ENCODE measurements at regions not wholly inside any gene's neighbourhood (a gene's known extent, or its start where the extent isn't known, plus 50 kb on each side); places are given as distances from the start of the nearest gene placed in this dataset.

GRCh38 chr13:53408306-53408705 is 379.7 kb downstream of the OLFM4 start:
- H3K4me1 ChIP-seq = no peaks in the 10 kb centered on the region
- H3K9ac ChIP-seq = no peak overlapping the region
- H3K79me2 ChIP-seq = no peaks in the 10 kb centered on the region
- TF ChIP-seq CTCF (IDR thresholded peaks at IDR 0.05) = no peak
- H3K4me2 ChIP-seq (ENCODE audit: low read length) = no peak overlapping the region
- H3K4me3 ChIP-seq (ENCODE audit: low read depth, low read length) = no peak overlapping the region
- no peak overlapping the region for H3K27ac ChIP-seq
- H3K36me3 ChIP-seq (ENCODE audit: control insufficient read depth, insufficient read depth, low read length) = no peaks in the 10 kb centered on the region
- H2AFZ ChIP-seq = no peak overlapping the region
- H3K27me3 ChIP-seq (ENCODE audit: control insufficient read depth, insufficient read depth, low read length) = no peaks in the 10 kb centered on the region
- H3K9me3 ChIP-seq (ENCODE audit: control insufficient read depth, low read length) = no peaks in the 10 kb centered on the region

- Histone ChIP-seq H3K9ac (no peak overlapping the region), H2AFZ (no peak overlapping the region), H3K27me3 (ENCODE audit: control insufficient read depth, insufficient read depth, low read length) (no peaks in the 10 kb centered on the region), H3K9me3 (ENCODE audit: control insufficient read depth, low read length) (no peaks in the 10 kb centered on the region), H3K79me2 (no peaks in the 10 kb centered on the region), H3K36me3 (ENCODE audit: control insufficient read depth, insufficient read depth, low read length) (no peaks in the 10 kb centered on the region), H3K4me2 (ENCODE audit: low read length) (no peak overlapping the region), H3K4me3 (ENCODE audit: low read depth, low read length) (no peak overlapping the region), H3K4me1 (no peaks in the 10 kb centered on the region), H3K27ac (no peak overlapping the region)
- no peak for TF ChIP-seq CTCF (IDR thresholded peaks at IDR 0.05)
These were observed 380.4 kb downstream of the OLFM4 start for GRCh38 chr13:53408847-53409568.

- Histone ChIP-seq H3K4me2 (ENCODE audit: low read length) (no peak overlapping the region), H3K9me3 (ENCODE audit: control insufficient read depth, low read length) (no peaks in the 10 kb centered on the region), H3K79me2 (no peaks in the 10 kb centered on the region), H3K27ac (no peak overlapping the region), H3K9ac (no peak overlapping the region), H3K36me3 (ENCODE audit: control insufficient read depth, insufficient read depth, low read length) (no peaks in the 10 kb centered on the region), H3K27me3 (ENCODE audit: control insufficient read depth, insufficient read depth, low read length) (no peaks in the 10 kb centered on the region), H2AFZ (no peak overlapping the region), H3K4me3 (ENCODE audit: low read depth, low read length) (no peak overlapping the region), H3K4me1 (no peaks in the 10 kb centered on the region)
- no peak for TF ChIP-seq CTCF (IDR thresholded peaks at IDR 0.05)
These were observed 382.9 kb downstream of the OLFM4 start for GRCh38 chr13:53411463-53411862.

GRCh38 chr13:53415135-53415534 is 386.5 kb downstream of the OLFM4 start:
- no peaks in the 10 kb centered on the region for H3K79me2 ChIP-seq
- no peaks in the 10 kb centered on the region for H3K36me3 ChIP-seq (ENCODE audit: control insufficient read depth, insufficient read depth, low read length)
- no peak overlapping the region for H3K27ac ChIP-seq
- TF ChIP-seq CTCF (IDR thresholded peaks at IDR 0.05) = no peak
- no peaks in the 10 kb centered on the region for H3K27me3 ChIP-seq (ENCODE audit: control insufficient read depth, insufficient read depth, low read length)
- H3K4me3 ChIP-seq (ENCODE audit: low read depth, low read length) = no peak overlapping the region
- H2AFZ ChIP-seq = no peak overlapping the region
- no peaks in the 10 kb centered on the region for H3K9me3 ChIP-seq (ENCODE audit: control insufficient read depth, low read length)
- H3K9ac ChIP-seq = no peak overlapping the region
- H3K4me2 ChIP-seq (ENCODE audit: low read length) = no peak overlapping the region
- no peaks in the 10 kb centered on the region for H3K4me1 ChIP-seq

- no peaks in the 10 kb centered on the region for H3K4me1 ChIP-seq
- H3K36me3 ChIP-seq (ENCODE audit: control insufficient read depth, insufficient read depth, low read length) = no peaks in the 10 kb centered on the region
- no peak for TF ChIP-seq CTCF (IDR thresholded peaks at IDR 0.05)
- H3K79me2 ChIP-seq = no peaks in the 10 kb centered on the region
- H3K4me3 ChIP-seq (ENCODE audit: low read depth, low read length) = no peak overlapping the region
- H3K4me2 ChIP-seq (ENCODE audit: low read length) = no peak overlapping the region
- H3K9ac ChIP-seq = no peak overlapping the region
- H3K27me3 ChIP-seq (ENCODE audit: control insufficient read depth, insufficient read depth, low read length) = no peaks in the 10 kb centered on the region
- H3K27ac ChIP-seq = no peak overlapping the region
- no peak overlapping the region for H2AFZ ChIP-seq
- H3K9me3 ChIP-seq (ENCODE audit: control insufficient read depth, low read length) = no peaks in the 10 kb centered on the region
These were observed 389.0 kb downstream of the OLFM4 start for GRCh38 chr13:53417601-53418000.
